SK-N-DZ (cell line): ENCODE measurements at regions not wholly inside any gene's neighbourhood (a gene's known extent, or its start where the extent isn't known, plus 50 kb on each side); places are given as distances from the start of the nearest gene placed in this dataset.
"Not testable (repeated sequence)": the region's sequence is repeated elsewhere in the genome, so short reads cannot be mapped to it uniquely, and the experiment has no call there.

Experiments used
- DNase-seq: peaks from one replicate; pipeline ENCODE4 v3.0.0-alpha.2; 2015; ENCODE audit warnings: low spot score

GRCh38 chr17:31623990-31624389, 232.5 kb downstream of the RAB11FIP4 start:
- DNase-seq = no peak

GRCh38 chr17:31622500-31622899, 231.0 kb downstream of the RAB11FIP4 start:
- DNase-seq = no peak

- DNase-seq = no peak
Measured at GRCh38 chr17:31621566-31621965, 230.1 kb downstream of the RAB11FIP4 start.

GRCh38 chr17:31611053-31611452, 219.6 kb downstream of the RAB11FIP4 start:
- not testable (repeated sequence) for DNase-seq

GRCh38 chr17:31609996-31610910, 218.8 kb downstream of the RAB11FIP4 start:
- DNase-seq = no peak

GRCh38 chr17:31609331-31609730, 217.9 kb downstream of the RAB11FIP4 start:
- no peak for DNase-seq

- DNase-seq = no peak
Measured at GRCh38 chr17:31608659-31609254, 217.3 kb downstream of the RAB11FIP4 start.

GRCh38 chr17:31605761-31606160, 214.3 kb downstream of the RAB11FIP4 start:
- DNase-seq = no peak

GRCh38 chr17:31604936-31605335, 213.5 kb downstream of the RAB11FIP4 start:
- no peak for DNase-seq

- DNase-seq = not testable (repeated sequence)
Measured at GRCh38 chr17:31600144-31600543, 208.7 kb downstream of the RAB11FIP4 start.

- no peak for DNase-seq
Measured at GRCh38 chr17:31598921-31599571, 207.6 kb downstream of the RAB11FIP4 start.

GRCh38 chr17:31598399-31598782, 206.9 kb downstream of the RAB11FIP4 start:
- DNase-seq = no peak

GRCh38 chr17:31597646-31598398, 206.3 kb downstream of the RAB11FIP4 start:
- DNase-seq = no peak

GRCh38 chr17:31596382-31597323, 205.2 kb downstream of the RAB11FIP4 start:
- DNase-seq = peak; percentile 71

GRCh38 chr17:31595666-31596381, 204.3 kb downstream of the RAB11FIP4 start:
- no peak for DNase-seq

- no peak for DNase-seq
Measured at GRCh38 chr17:31595076-31595475, 203.6 kb downstream of the RAB11FIP4 start.

GRCh38 chr17:31594416-31594815, 202.9 kb downstream of the RAB11FIP4 start:
- DNase-seq = no peak

- peak; percentile 38 for DNase-seq
Measured at GRCh38 chr17:31593806-31594205, 202.3 kb downstream of the RAB11FIP4 start.

- no peak for DNase-seq
Measured at GRCh38 chr17:31591924-31592323, 200.4 kb downstream of the RAB11FIP4 start.

GRCh38 chr17:31588512-31588911, 197.0 kb downstream of the RAB11FIP4 start:
- DNase-seq = no peak
